Esophagus muscularis mucosa (tissue), 4 donors: ENCODE measurements at regions not wholly inside any gene's neighbourhood (a gene's known extent, or its start where the extent isn't known, plus 50 kb on each side); places are given as distances from the start of the nearest gene placed in this dataset.
A peak's percentile ranks its signal among the peaks of the same experiment; 100 is the strongest.

Source experiments
- DNase-seq: peaks from one replicate; pipeline ENCODE4 v3.0.0-alpha.2; 2017; ENCODE audit errors: extremely low spot score
- H3K27ac ChIP-seq, 4 donors: fragments of 200-600 bp; sonication (generic); replicated peaks in 1 of 4; 1 replicate in 3 of 4; 2 replicates in 1 of 4; pipeline ENCODE4 v1.5.1; 2016 to 2019; ENCODE audit warnings: mild to moderate bottlenecking in 1 of 4
- H3K27me3 ChIP-seq, 4 donors: fragments of 200-600 bp; sonication (generic); one replicate each; pipeline versions ENCODE4 v1.5.1 to v1.6.0; 2016 to 2019
- H3K36me3 ChIP-seq, 4 donors: fragments of 200-600 bp; sonication (generic); one replicate each; pipeline ENCODE4 v1.5.1; 2016 to 2019
- H3K4me1 ChIP-seq, 4 donors: fragments of 200-600 bp; sonication (generic); one replicate each; pipeline ENCODE4 v1.5.1; 2016 to 2019
- H3K4me3 ChIP-seq, 4 donors: fragments of 200-600 bp; sonication (generic); 1 replicate in 2 of 4; 2 replicates in 2 of 4; pipeline ENCODE4 v1.5.1; 2016 to 2019; ENCODE audit warnings: mild to moderate bottlenecking in 4 of 4, moderate library complexity in 1 of 4
- H3K9me3 ChIP-seq, 4 donors: fragments of 200-600 bp; sonication (generic); 1 replicate in 3 of 4; 2 replicates in 1 of 4; pipeline ENCODE4 v1.5.1; 2016 to 2019
- EP300 ChIP-seq: sonication (generic); formaldehyde crosslinking; IDR thresholded peaks from one replicate; pipeline ENCODE4 v1.6.1; 2017; ENCODE audit warnings: antibody characterized with exemption
- POLR2A ChIP-seq: fragments of 450-650 bp; IDR thresholded peaks from one replicate; pipeline ENCODE4 v1.6.1; 2017; ENCODE audit warnings: antibody characterized with exemption, moderate library complexity, mild to moderate bottlenecking, low read depth
- POLR2AphosphoS5 ChIP-seq, 2 donors: sonication (generic); formaldehyde crosslinking; IDR thresholded peaks; one replicate each; pipeline ENCODE4 v1.6.1; 2017; ENCODE audit warnings: antibody characterized with exemption in 2 of 2
- WGBS: methylation state at CpG from one replicate; pipeline ENCODE4 v1.1.5; 2018; 5-methylcytosine and 5-hydroxymethylcytosine counted together
- intact Hi-C: fragments of 100-400 bp; cut with DNase I; formaldehyde crosslinking; loops from one replicate; pipeline ENCODE4 v1.15.1; 2023
- TF ChIP-seq, protein P1 (sequence below), 3 experiments: fragments of 200-600 bp in 2 of 3; fragments of 450-650 bp in 1 of 3; sonication (generic) in 2 of 3; IDR thresholded peaks; one replicate each; pipeline ENCODE4 v1.5.1; 2017 to 2019; ENCODE audit warnings: antibody characterized with exemption in 3 of 3, mild to moderate bottlenecking in 2 of 3, moderate library complexity in 1 of 3

DNA sequence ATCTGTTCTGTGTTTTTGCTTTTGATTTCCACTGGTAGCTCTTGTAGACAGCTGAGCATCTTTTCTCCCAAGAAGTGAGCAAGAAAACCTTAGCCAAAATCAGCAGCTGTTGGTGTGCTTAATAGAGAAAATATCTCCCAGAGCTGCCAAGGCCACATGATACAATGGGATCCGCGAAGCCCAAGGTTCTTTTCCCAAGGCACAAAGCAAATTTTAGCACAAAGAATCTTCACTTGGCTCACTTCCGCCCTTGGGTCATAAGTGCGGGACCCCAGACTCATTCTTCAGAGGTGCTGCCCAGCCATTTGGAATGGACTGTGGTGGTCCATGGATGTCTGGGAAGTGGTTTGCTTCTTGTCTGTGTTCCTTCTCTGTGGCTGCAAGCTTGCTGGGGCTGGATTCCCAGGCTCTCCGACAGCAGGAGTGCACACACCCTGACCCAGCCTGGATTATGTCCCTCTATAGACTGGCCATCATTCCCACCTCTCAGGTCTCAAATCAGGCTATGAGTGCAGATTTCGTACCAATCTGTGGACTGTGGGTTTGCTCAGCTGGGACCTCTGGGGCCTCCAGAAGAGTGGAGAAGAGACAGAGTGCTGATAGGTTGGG, 93.0 kb upstream of the TMEM72 start:
- TF ChIP-seq POLR2AphosphoS5 (IDR thresholded peaks at IDR 0.05) (no peak), POLR2A (no peak), EP300 (no peak)
- TF ChIP-seq, protein P1, sequence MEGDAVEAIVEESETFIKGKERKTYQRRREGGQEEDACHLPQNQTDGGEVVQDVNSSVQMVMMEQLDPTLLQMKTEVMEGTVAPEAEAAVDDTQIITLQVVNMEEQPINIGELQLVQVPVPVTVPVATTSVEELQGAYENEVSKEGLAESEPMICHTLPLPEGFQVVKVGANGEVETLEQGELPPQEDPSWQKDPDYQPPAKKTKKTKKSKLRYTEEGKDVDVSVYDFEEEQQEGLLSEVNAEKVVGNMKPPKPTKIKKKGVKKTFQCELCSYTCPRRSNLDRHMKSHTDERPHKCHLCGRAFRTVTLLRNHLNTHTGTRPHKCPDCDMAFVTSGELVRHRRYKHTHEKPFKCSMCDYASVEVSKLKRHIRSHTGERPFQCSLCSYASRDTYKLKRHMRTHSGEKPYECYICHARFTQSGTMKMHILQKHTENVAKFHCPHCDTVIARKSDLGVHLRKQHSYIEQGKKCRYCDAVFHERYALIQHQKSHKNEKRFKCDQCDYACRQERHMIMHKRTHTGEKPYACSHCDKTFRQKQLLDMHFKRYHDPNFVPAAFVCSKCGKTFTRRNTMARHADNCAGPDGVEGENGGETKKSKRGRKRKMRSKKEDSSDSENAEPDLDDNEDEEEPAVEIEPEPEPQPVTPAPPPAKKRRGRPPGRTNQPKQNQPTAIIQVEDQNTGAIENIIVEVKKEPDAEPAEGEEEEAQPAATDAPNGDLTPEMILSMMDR (IDR thresholded peaks at IDR 0.05): no peak
- Histone ChIP-seq H3K4me3 (no peak overlapping the region), H3K4me1 (no peaks in the 10 kb centered on the region), H3K27me3 (peaks cover 0 to 5% (median 0%) of the 10 kb centered on the region in 4 donors), H3K36me3 (no peaks in the 10 kb centered on the region), H3K27ac (no peak overlapping the region), H3K9me3 (no peaks in the 10 kb centered on the region)
- DNase-seq: peak; percentile 85
- intact Hi-C loops: no loop called here
- 90% methylated on average over 5 of the region's 6 CpGs for WGBS

DNA sequence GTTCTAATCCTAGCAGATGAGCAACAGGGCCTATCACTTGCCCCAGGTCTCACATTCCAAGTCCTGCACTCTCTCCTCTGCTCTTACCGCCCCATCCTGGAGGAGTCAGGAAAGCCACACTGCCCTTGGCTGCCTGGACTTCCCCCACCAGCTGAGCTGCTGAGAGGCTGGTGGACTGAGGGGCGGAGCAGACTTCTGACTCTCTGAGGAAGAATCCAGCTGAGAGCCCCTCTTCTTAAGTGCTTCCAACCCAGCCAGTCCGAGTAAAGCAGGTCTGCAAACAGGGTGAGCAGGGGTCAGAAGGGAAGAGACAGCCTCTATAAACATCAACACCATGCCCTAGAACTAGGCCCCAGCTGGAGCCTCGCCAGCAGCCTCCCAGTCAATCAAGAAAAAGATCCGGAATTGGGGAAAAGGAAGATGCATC, 92.4 kb upstream of the TMEM72 start:
- Histone ChIP-seq H3K4me1 (no peaks in the 10 kb centered on the region), H3K36me3 (no peaks in the 10 kb centered on the region), H3K9me3 (no peaks in the 10 kb centered on the region), H3K4me3 (no peak overlapping the region), H3K27me3 (peaks cover 0 to 5% (median 0%) of the 10 kb centered on the region in 4 donors), H3K27ac (no peak overlapping the region)
- WGBS: 78% methylated on average over 4 of the region's 5 CpGs
- no peak for TF ChIP-seq POLR2AphosphoS5 (IDR thresholded peaks at IDR 0.05)
- TF ChIP-seq POLR2A: no peak
- no peak for TF ChIP-seq EP300
- TF ChIP-seq, protein P1 (IDR thresholded peaks at IDR 0.05): no peak
- peak; percentile 83 for DNase-seq
- intact Hi-C loops: no loop called here

DNA sequence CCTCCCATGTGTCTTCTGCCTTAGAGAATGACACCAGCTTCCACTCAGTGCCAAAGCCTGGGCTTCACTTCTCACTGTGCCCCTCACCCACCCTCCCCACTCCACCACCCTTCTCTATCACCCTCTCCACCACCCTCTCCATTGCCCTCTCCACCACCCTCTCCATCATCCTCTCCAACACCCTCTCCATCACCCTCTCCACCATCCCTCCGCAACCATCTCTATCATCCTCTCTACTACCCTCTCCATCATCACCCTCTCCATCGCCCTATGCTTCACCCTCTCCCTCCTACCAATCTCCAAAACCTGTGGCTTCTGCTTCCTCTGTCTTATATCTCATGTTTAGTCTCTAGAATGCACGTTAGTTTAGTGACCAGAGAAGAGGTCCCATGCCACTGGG, 91.0 kb upstream of the TMEM72 start:
- H3K9me3 ChIP-seq: no peaks in the 10 kb centered on the region
- peaks cover 0 to 5% (median 0%) of the 10 kb centered on the region in 4 donors for H3K27me3 ChIP-seq
- H3K4me3 ChIP-seq: no peak overlapping the region

DNA sequence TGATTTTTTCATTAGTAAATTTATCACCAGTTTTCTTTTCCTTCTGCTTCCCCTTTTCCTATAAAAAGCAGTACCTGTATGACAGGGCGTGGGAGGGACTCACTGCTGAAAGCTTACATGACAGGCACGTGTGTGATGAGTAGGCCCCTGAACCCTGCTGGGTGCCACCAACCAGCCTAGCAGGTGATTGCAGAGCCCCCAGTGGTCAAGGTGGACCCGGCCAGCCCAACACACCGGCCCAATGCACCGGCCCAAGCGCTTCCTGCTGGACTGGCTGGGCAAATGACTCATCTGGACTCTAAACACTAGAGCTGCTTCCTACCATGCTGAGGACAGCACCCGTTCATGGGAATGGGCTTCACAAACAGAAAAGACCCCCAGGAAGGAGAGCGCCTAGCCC, 89.8 kb upstream of the TMEM72 start:
- intact Hi-C loops: no loop called here
- Histone ChIP-seq H3K27ac (no peak overlapping the region), H3K9me3 (no peaks in the 10 kb centered on the region), H3K27me3 (peaks cover 0 to 5% (median 0%) of the 10 kb centered on the region in 4 donors), H3K36me3 (no peaks in the 10 kb centered on the region), H3K4me3 (no peak overlapping the region), H3K4me1 (no peaks in the 10 kb centered on the region)
- no peak for DNase-seq
- no peak for TF ChIP-seq EP300
- TF ChIP-seq POLR2AphosphoS5 (IDR thresholded peaks at IDR 0.05): no peak
- no peak for TF ChIP-seq POLR2A
- TF ChIP-seq, protein P1 (IDR thresholded peaks at IDR 0.05): no peak
- WGBS: 98% methylated on average over 4 of the region's 8 CpGs

More for the DNA sequence above, 91.0 kb upstream of the TMEM72 start:
- Histone ChIP-seq H3K4me1 (no peaks in the 10 kb centered on the region), H3K27ac (no peak overlapping the region), H3K36me3 (no peaks in the 10 kb centered on the region)
- intact Hi-C loops: no loop called here
- WGBS: 90% methylated on average over 3 of the region's 3 CpGs
- DNase-seq: peak; percentile 14
- TF ChIP-seq, protein P1 (IDR thresholded peaks at IDR 0.05): no peak
- TF ChIP-seq POLR2A: no peak
- TF ChIP-seq EP300: no peak
- no peak for TF ChIP-seq POLR2AphosphoS5 (IDR thresholded peaks at IDR 0.05)

DNA sequence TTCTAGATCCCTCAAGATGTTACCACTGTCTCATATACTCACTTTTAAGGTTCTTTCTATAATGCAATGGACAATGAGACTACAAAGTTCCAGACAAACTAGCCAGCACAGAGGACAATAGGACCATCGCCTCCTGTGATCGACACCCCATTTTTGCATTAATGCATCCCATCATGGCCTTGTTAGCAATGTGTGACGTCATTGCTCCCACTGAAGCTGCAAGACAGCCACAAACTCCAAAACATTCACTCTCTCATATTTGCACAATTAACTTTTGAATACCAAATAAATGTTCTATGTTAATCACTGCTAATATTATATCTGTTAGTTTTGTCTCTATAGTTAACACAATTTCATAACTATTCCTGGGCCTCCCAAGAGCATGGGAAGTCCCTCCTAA, 88.8 kb upstream of the TMEM72 start:
- H3K4me1 ChIP-seq: no peaks in the 10 kb centered on the region

More for the DNA sequence above, 88.8 kb upstream of the TMEM72 start:
- Histone ChIP-seq H3K27me3 (peaks cover 0 to 5% (median 0%) of the 10 kb centered on the region in 4 donors), H3K4me3 (no peak overlapping the region), H3K27ac (no peak overlapping the region), H3K9me3 (no peaks in the 10 kb centered on the region), H3K36me3 (no peaks in the 10 kb centered on the region)
- intact Hi-C loops: no loop called here
- no peak for DNase-seq
- WGBS: 92% methylated on average over 3 of the region's 3 CpGs
- TF ChIP-seq POLR2AphosphoS5 (IDR thresholded peaks at IDR 0.05) (no peak), POLR2A (no peak), EP300 (no peak)
- TF ChIP-seq, protein P1 (IDR thresholded peaks at IDR 0.05): no peak
